Suprapubic skin (tissue), 4 donors: ENCODE measurements at regions not wholly inside any gene's neighbourhood (a gene's known extent, or its start where the extent isn't known, plus 50 kb on each side); places are given as distances from the start of the nearest gene placed in this dataset.
"Not testable (repeated sequence)": the region's sequence is repeated elsewhere in the genome, so short reads cannot be mapped to it uniquely, and the experiment has no call there.

Source experiments
- DNase-seq, 2 donors: peaks; one replicate each; pipeline ENCODE4 v3.0.0-alpha.2; 2019; ENCODE audit warnings: low spot score in 2 of 2
- H3K27ac ChIP-seq: fragments of 200-600 bp; sonication (generic); one replicate; pipeline ENCODE4 v1.5.1; 2019
- H3K27me3 ChIP-seq: fragments of 200-600 bp; sonication (generic); one replicate; pipeline ENCODE4 v1.5.1; 2019
- H3K36me3 ChIP-seq: fragments of 200-600 bp; sonication (generic); one replicate; pipeline ENCODE4 v1.5.1; 2019
- H3K4me1 ChIP-seq: fragments of 200-600 bp; sonication (generic); one replicate; pipeline ENCODE4 v1.5.1; 2019
- H3K4me3 ChIP-seq: fragments of 200-600 bp; sonication (generic); one replicate; pipeline ENCODE4 v1.5.1; 2019; ENCODE audit warnings: mild to moderate bottlenecking
- H3K9me3 ChIP-seq: fragments of 200-600 bp; sonication (generic); one replicate; pipeline ENCODE4 v1.5.1; 2019
- EP300 ChIP-seq: sonication (generic); formaldehyde crosslinking; IDR thresholded peaks from one replicate; pipeline ENCODE4 v1.6.1; 2017; ENCODE audit warnings: antibody characterized with exemption
- POLR2A ChIP-seq, 2 donors: fragments of 450-650 bp; IDR thresholded peaks; one replicate each; pipeline ENCODE4 v1.6.1; 2017; ENCODE audit warnings: antibody characterized with exemption in 2 of 2, mild to moderate bottlenecking in 2 of 2, moderate library complexity in 2 of 2
- POLR2AphosphoS5 ChIP-seq, 3 donors: sonication (generic); formaldehyde crosslinking; IDR thresholded peaks; one replicate each; pipeline ENCODE4 v1.6.1; 2017; ENCODE audit warnings: antibody characterized with exemption in 3 of 3
- WGBS: methylation state at CpG from one replicate; pipeline ENCODE4 v1.1.5; 2018; 5-methylcytosine and 5-hydroxymethylcytosine counted together
- TF ChIP-seq, protein P1 (sequence below), 2 donors: fragments of 200-600 bp in 1 of 2; fragments of 450-650 bp in 1 of 2; sonication (generic) in 1 of 2; IDR thresholded peaks; one replicate each; pipeline ENCODE4 v1.5.1; 2016 to 2019; ENCODE audit warnings: antibody characterized with exemption in 2 of 2, mild to moderate bottlenecking in 1 of 2, moderate library complexity in 1 of 2

DNA sequence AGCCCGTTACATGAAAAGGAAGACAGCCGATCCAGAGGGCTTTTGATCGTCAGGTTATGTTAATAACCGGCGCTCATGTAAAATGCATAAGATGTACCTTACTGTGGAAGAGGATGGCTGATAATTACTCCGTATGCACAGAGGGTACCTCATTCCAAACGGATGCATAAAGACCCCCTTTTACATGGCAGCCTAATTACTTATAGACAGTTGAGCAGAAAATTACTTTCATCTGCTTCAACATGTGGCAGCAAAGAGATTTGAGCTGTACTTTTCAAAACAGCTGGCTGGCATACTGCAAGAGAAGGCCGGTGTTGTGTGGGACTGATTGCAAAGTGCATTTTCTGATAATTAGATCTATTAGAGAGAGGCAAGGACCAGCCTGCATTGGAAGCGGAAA lies 103.4 kb downstream of the SHOX start:
- 61% methylated on average over 9 of the region's 9 CpGs for WGBS
- TF ChIP-seq POLR2A (IDR thresholded peaks at IDR 0.05) (no peak), EP300 (no peak), POLR2AphosphoS5 (IDR thresholded peaks at IDR 0.05) (no peak)
- TF ChIP-seq, protein P1, sequence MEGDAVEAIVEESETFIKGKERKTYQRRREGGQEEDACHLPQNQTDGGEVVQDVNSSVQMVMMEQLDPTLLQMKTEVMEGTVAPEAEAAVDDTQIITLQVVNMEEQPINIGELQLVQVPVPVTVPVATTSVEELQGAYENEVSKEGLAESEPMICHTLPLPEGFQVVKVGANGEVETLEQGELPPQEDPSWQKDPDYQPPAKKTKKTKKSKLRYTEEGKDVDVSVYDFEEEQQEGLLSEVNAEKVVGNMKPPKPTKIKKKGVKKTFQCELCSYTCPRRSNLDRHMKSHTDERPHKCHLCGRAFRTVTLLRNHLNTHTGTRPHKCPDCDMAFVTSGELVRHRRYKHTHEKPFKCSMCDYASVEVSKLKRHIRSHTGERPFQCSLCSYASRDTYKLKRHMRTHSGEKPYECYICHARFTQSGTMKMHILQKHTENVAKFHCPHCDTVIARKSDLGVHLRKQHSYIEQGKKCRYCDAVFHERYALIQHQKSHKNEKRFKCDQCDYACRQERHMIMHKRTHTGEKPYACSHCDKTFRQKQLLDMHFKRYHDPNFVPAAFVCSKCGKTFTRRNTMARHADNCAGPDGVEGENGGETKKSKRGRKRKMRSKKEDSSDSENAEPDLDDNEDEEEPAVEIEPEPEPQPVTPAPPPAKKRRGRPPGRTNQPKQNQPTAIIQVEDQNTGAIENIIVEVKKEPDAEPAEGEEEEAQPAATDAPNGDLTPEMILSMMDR (IDR thresholded peaks at IDR 0.05) = no peak
- DNase-seq = peak in 1 of 2 donors; percentile 3
- H3K36me3 ChIP-seq = no peaks in the 10 kb centered on the region
- no peak overlapping the region for H3K27ac ChIP-seq
- H3K4me3 ChIP-seq = no peak overlapping the region
- H3K9me3 ChIP-seq = peaks cover 6% of the 10 kb centered on the region
- no peaks in the 10 kb centered on the region for H3K27me3 ChIP-seq
- no peaks in the 10 kb centered on the region for H3K4me1 ChIP-seq

DNA sequence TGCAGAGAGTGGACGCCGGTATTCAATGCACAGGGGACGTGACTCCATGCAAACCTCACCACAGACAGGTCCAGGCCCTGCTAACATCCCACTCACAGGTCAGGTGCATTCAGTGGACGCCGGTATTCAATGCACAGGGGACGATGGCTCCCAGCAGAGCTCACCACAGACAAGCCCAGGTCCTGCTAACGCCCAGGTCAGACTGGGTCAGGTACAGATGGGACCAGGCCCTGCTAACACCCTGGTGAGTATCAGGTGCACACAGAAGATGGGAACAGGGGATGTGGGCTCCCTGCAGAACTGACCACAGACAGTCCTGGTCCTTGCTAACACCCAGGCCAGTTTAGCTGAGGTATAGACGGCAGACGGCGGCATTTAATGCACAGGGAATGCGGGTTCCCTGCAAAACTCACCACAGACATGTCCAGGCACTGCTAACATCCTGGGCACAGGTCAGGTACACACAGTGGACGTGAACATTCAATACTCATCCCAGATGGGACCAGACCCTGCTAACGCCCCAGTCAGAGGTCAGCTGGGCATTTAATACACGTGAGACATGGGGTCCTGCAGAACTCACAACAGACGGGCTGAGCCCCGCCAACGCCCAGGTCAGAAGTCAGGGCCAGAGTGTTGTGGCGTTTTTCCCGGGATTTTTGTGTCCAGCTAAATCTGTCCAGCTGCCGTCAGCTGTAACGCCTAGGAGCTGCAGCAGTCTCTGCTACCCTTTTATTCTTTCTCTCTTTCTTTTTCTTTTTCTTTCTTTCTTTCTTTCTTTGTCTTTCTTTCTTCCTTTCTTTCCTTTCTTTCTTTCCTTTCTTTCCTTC lies 99.2 kb downstream of the SHOX start:
- 79% methylated on average over 12 of the region's 21 CpGs for WGBS
- no peaks in the 10 kb centered on the region for H3K27me3 ChIP-seq
- TF ChIP-seq POLR2AphosphoS5 (IDR thresholded peaks at IDR 0.05) = no peak
- TF ChIP-seq POLR2A (IDR thresholded peaks at IDR 0.05) = no peak
- TF ChIP-seq, protein P1 (IDR thresholded peaks at IDR 0.05) = no peak
- TF ChIP-seq EP300 = no peak
- H3K27ac ChIP-seq = no peak overlapping the region
- DNase-seq = peak in 1 of 2 donors; percentile 49
- no peaks in the 10 kb centered on the region for H3K9me3 ChIP-seq
- no peak overlapping the region for H3K4me3 ChIP-seq
- H3K4me1 ChIP-seq = no peaks in the 10 kb centered on the region
- no peaks in the 10 kb centered on the region for H3K36me3 ChIP-seq

DNA sequence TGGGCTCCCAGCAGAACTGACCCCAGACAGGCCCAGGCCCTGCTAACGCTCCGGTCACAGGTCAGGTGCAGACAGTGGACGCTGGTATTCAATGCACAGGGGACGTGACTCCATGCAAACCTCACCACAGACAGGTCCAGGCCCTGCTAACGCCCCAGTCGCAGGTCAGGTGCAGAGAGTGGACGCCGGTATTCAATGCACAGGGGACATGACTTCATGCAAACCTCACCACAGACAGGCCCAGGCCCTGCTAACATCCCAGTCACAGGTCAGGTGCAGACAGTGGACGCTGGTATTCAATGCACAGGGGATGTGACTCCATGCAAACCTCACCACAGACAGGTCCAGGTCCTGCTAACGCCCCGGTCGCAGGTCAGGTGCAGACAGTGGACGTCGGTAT lies 98.5 kb downstream of the SHOX start:
- H3K4me3 ChIP-seq, H3K27me3 ChIP-seq, H3K36me3 ChIP-seq, H3K27ac ChIP-seq, H3K9me3 ChIP-seq, H3K4me1 ChIP-seq: not testable (repeated sequence)
- 80% methylated on average over 1 of the region's 14 CpGs for WGBS
- DNase-seq = peak in 1 of 2 donors; percentile 9

DNA sequence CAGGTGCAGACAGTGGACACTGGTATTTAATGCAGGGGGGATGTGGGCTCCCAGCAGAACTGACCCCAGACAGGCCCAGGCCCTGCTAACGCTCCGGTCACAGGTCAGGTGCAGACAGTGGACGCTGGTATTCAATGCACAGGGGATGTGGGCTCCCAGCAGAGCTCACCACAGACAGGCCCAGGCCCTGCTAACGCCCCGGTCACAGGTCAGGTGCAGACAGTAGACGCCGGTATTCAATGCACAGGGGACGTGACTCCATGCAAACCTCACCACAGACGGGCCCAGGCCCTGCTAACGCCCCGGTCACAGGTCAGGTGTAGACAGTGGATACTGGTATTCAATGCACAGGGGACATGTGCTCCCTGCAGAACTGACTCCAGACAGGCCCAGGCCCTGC lies 98.0 kb downstream of the SHOX start:
- H3K36me3 ChIP-seq, H3K4me3 ChIP-seq, H3K9me3 ChIP-seq, H3K27ac ChIP-seq, H3K4me1 ChIP-seq, H3K27me3 ChIP-seq: not testable (repeated sequence)
- peak in 1 of 2 donors; percentile 11 for DNase-seq
- no CpG with 5 or more reads among the region's 11 CpGs for WGBS

DNA sequence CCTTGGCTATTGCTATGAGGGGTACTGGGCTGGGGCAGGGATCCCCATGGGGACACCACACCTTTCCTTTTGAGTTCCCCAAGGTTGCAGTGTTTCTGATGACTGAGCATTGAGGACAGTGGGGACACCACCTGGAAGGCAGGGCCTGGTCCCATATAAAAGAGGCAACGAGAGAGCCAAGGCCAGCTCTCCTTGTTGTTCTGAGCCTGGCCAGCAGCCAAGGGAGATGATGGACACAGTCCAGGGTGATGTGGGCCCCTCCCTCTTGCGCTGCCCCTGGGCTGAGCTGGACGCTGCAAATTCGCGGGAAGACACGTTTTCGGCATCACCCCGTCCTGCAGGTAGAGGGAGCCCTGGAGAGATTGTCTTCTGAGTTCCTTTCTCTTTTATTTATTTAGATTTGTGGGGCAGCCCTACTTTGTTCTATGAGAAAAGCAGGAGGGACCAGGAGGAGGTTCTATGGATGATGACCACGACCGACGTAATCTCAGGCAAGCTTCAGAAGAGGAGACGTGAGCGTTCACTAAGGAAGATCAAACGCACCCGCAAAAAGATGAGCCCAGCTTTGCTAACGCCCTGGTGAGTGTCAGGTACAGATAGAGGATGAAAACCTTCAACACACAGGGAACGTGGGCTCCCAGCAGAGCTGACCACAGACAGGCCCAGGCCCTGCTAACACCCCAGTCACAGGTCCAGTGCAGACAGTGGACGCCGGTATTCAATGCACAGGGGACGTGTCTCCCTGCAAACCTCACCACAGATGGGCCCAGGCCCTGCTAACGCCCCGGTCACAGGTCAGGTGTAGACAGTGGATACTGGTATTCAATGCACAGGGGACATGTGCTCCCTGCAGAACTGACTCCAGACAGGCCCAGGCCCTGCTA lies 97.4 kb downstream of the SHOX start:
- no peak for TF ChIP-seq EP300
- TF ChIP-seq POLR2AphosphoS5 (IDR thresholded peaks at IDR 0.05) = no peak
- TF ChIP-seq, protein P1 (IDR thresholded peaks at IDR 0.05) = no peak
- TF ChIP-seq POLR2A (IDR thresholded peaks at IDR 0.05) = no peak
- WGBS = 48% methylated on average over 20 of the region's 22 CpGs

DNA sequence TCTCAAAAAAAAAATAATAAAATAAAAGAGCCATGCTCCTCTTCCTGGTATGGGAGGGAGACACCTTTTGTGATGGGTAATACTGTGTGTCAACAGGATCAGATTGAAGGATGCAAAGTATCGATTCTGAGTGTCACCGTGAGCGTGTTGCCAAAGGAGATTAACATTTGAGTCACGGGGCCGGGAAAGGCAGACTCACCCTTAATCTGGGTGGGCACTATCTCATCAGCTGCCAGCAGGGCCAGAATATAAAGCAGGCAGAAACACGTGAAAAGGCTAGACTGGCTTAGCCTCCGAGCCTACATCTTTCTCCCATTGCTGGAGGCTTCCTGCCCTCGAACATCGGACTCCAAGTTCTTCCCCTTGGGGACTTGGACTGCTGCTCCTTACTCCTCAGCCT lies 95.4 kb downstream of the SHOX start:
- H3K4me3 ChIP-seq = no peak overlapping the region
- DNase-seq = peak in 1 of 2 donors; percentile 43
- no peaks in the 10 kb centered on the region for H3K4me1 ChIP-seq
- H3K27me3 ChIP-seq = no peaks in the 10 kb centered on the region
- peaks cover 10% of the 10 kb centered on the region for H3K9me3 ChIP-seq
- H3K27ac ChIP-seq = no peak overlapping the region
- WGBS = 92% methylated on average over 9 of the region's 9 CpGs
- TF ChIP-seq, protein P1 (IDR thresholded peaks at IDR 0.05) = no peak
- no peak for TF ChIP-seq POLR2AphosphoS5 (IDR thresholded peaks at IDR 0.05)
- no peak for TF ChIP-seq POLR2A (IDR thresholded peaks at IDR 0.05)
- no peak for TF ChIP-seq EP300
- H3K36me3 ChIP-seq = no peaks in the 10 kb centered on the region

More for the DNA sequence above, 97.4 kb downstream of the SHOX start:
- H3K36me3 ChIP-seq = no peaks in the 10 kb centered on the region
- H3K27ac ChIP-seq = no peak overlapping the region
- DNase-seq = peak in 1 of 2 donors; percentile 58
- H3K4me1 ChIP-seq = no peaks in the 10 kb centered on the region
- H3K9me3 ChIP-seq = peaks cover 10% of the 10 kb centered on the region
- no peak overlapping the region for H3K4me3 ChIP-seq
- H3K27me3 ChIP-seq = no peaks in the 10 kb centered on the region
